Activated naive CD4-positive, alpha-beta T cell treated with anti-CD3 and anti-CD28 coated beads, Interleukin-2, amount 10 ng/mL, durations not matched to agents 7 days and 5 days (primary cell): ENCODE measurements at regions not wholly inside any gene's neighbourhood (a gene's known extent, or its start where the extent isn't known, plus 50 kb on each side); places are given as distances from the start of the nearest gene placed in this dataset.
A peak's percentile ranks its signal among the peaks of the same experiment; 100 is the strongest.

Experiments
- CTCF ChIA-PET: fragments of 350-600 bp; sonication (Branson Sonifier 250); formaldehyde crosslinking; loops from one replicate; lab custom pipeline; 2021; ENCODE audit warnings: antibody characterized with exemption; lab: Charles Lee
- DNase-seq: peaks from one replicate; pipeline ENCODE4 v3.0.0-alpha.2; 2020
- H3K27ac Mint-ChIP-seq: one replicate; pipeline ENCODE4 v1.8.0; 2021; ENCODE audit warnings: mild to moderate bottlenecking, moderate library complexity, mixed read lengths
- H3K27me3 Mint-ChIP-seq: one replicate; pipeline ENCODE4 v1.8.0; 2021; ENCODE audit warnings: mild to moderate bottlenecking, mixed read lengths
- H3K36me3 Mint-ChIP-seq: one replicate; pipeline ENCODE4 v1.8.0; 2021; ENCODE audit warnings: mixed read lengths
- H3K4me1 Mint-ChIP-seq: one replicate; pipeline ENCODE4 v1.8.0; 2021; ENCODE audit warnings: mixed read lengths
- H3K4me3 Mint-ChIP-seq: one replicate; pipeline ENCODE4 v1.8.0; 2021; ENCODE audit warnings: mild to moderate bottlenecking, moderate library complexity, mixed read lengths
- H3K9me3 Mint-ChIP-seq: one replicate; pipeline ENCODE4 v1.8.0; 2021; ENCODE audit warnings: mixed read lengths

DNA sequence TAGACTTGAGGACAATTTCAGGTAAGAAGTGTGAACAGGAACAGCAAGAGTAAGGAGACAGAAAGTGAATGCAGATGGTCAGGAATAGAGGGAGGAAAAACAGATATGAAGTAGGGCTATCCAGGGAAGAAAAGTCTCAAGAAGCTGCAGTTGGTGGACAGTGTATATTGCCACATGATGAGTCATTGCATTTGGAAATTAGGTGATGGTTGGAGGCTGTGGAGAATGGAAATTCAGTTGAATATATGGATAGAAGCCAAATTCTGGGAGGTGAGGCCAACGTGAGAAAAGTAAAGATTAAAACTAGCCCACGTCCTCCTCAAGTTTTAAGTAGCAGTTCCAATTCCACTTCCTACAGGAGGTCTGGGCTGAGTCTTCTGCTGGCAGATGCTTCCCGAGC lies 158.4 kb downstream of the UBE2E3 start:
- DNase-seq: no peak
- peaks cover 17% of the 10 kb centered on the region for H3K9me3 Mint-ChIP-seq
- no peaks in the 10 kb centered on the region for H3K27me3 Mint-ChIP-seq
- H3K4me1 Mint-ChIP-seq: peaks cover 47% of the 10 kb centered on the region
- no peak overlapping the region for H3K4me3 Mint-ChIP-seq
- H3K27ac Mint-ChIP-seq: no peak overlapping the region
- CTCF ChIA-PET: no interaction called here
- peaks cover 22% of the 10 kb centered on the region for H3K36me3 Mint-ChIP-seq

DNA sequence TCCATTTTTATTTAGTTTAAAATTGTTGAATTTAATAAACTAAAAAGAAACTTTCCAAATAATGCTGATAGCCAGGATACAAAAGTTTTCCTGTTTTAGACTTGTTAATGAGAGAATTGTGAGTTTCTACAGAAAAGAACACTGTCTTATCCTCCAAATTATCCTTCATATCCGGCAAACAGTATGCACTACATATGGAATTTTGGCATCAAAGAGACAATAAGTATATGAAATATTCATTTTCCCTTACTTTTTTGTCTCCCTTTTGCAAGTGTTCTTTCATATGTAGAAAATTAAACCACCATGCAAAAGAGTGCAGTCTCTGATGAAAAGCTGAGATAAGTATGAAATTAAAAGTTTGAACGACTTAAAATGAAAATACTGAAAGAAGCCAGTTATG lies 159.4 kb downstream of the UBE2E3 start:
- peaks cover 57% of the 10 kb centered on the region for H3K4me1 Mint-ChIP-seq

DNA sequence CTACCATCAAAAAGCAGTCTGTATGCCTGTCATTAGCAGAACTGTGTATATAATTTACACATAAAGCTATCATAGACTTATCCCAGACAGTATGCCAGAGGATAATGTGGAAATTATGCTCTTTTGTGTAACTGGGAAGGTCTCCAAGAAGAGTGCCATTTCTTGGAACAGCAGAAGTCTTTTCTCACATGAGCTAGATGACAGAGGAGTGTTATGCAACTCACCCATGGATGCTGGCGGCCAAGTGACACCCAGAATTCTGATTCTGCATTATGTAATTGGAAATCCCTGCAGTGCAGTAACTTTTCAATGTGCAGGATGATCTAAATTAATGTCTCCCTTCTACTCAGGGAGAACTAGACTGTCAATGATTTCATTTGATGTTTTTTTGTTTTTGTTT lies 160.0 kb downstream of the UBE2E3 start:
- H3K27me3 Mint-ChIP-seq: no peaks in the 10 kb centered on the region
- CTCF ChIA-PET: interaction anchor here (1.1 kb wide), 1 partner anchor 14 kb away, joined by 3 read pairs; no protein-coding TSS in a partner anchor
- H3K27ac Mint-ChIP-seq: peak overlapping the region; percentile 84

More for the DNA sequence above, 159.4 kb downstream of the UBE2E3 start:
- H3K36me3 Mint-ChIP-seq: peaks cover 24% of the 10 kb centered on the region
- no peak overlapping the region for H3K27ac Mint-ChIP-seq
- no peak overlapping the region for H3K4me3 Mint-ChIP-seq
- no peaks in the 10 kb centered on the region for H3K27me3 Mint-ChIP-seq
- no peak for DNase-seq
- H3K9me3 Mint-ChIP-seq: peaks cover 20% of the 10 kb centered on the region
- CTCF ChIA-PET: interaction anchor here (1.1 kb wide), 1 partner anchor 13 kb away, joined by 3 read pairs; no protein-coding TSS in a partner anchor

GRCh38 chr2:181140928-181141327 lies 160.5 kb downstream of the UBE2E3 start:
- Mint-ChIP-seq H3K27me3 (no peaks in the 10 kb centered on the region), H3K36me3 (peaks cover 30% of the 10 kb centered on the region), H3K9me3 (peaks cover 22% of the 10 kb centered on the region), H3K4me3 (peak overlapping the region; percentile 57), H3K27ac (peak overlapping the region; percentile 84), H3K4me1 (peaks cover 64% of the 10 kb centered on the region)
- CTCF ChIA-PET: interaction anchor here (1.1 to 3.3 kb wide), 4 partner anchors 15 to 321 kb away, joined by 3 to 28 read pairs (median 4); partner anchors contain the start of gene ITGA4
- DNase-seq: no peak

More for the DNA sequence above, 160.0 kb downstream of the UBE2E3 start:
- Mint-ChIP-seq H3K4me3 (peak overlapping the region; percentile 57), H3K36me3 (peaks cover 29% of the 10 kb centered on the region), H3K4me1 (peaks cover 63% of the 10 kb centered on the region), H3K9me3 (peaks cover 25% of the 10 kb centered on the region)
- peak; percentile 25 for DNase-seq

- Mint-ChIP-seq H3K36me3 (peaks cover 28% of the 10 kb centered on the region), H3K4me3 (peak overlapping the region; percentile 57), H3K27me3 (no peaks in the 10 kb centered on the region), H3K27ac (peak overlapping the region; percentile 84), H3K9me3 (peaks cover 23% of the 10 kb centered on the region), H3K4me1 (peaks cover 69% of the 10 kb centered on the region)
- DNase-seq: no peak
- CTCF ChIA-PET: interaction anchor here (1.0 to 3.3 kb wide), 5 partner anchors 11 to 320 kb away, joined by 3 to 28 read pairs (median 4); partner anchors contain the start of gene ITGA4
Observed at GRCh38 chr2:181141676-181142075, 161.3 kb downstream of the UBE2E3 start.

GRCh38 chr2:181142514-181142913 lies 162.1 kb downstream of the UBE2E3 start:
- DNase-seq: no peak
- peak overlapping the region; percentile 88 for H3K27ac Mint-ChIP-seq
- peak overlapping the region; percentile 67 for H3K4me3 Mint-ChIP-seq
- peaks cover 23% of the 10 kb centered on the region for H3K36me3 Mint-ChIP-seq
- H3K9me3 Mint-ChIP-seq: peaks cover 18% of the 10 kb centered on the region
- no peaks in the 10 kb centered on the region for H3K27me3 Mint-ChIP-seq
- CTCF ChIA-PET: interaction anchor here (1.0 to 3.3 kb wide), 3 partner anchors 37 to 320 kb away, joined by 3 to 28 read pairs (median 4); no protein-coding TSS in a partner anchor
- H3K4me1 Mint-ChIP-seq: peaks cover 68% of the 10 kb centered on the region

DNA sequence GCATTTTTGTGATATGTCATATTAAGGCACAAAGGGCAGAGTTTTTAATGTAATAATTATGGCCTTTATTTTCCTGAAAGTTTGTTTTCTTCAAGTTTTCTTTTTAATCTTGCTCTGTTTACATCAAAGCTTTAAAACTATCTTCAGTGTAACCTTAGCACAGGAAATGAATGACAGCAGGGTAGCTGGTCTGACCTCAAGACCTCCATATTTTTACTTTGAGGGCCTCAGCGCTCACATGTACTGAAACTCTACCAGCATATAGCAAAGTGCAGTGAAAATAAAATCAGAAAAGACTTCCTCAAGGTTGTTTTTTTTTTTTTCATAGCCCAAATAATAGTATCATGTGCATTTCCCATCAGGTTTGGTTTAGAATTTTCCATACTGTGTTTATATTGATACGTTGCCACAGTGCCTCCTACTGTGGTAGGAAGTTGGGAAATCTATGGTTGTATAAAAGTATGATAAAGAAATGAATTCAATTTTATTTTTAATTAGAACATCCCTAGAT lies 163.4 kb downstream of the UBE2E3 start:
- Mint-ChIP-seq H3K4me3 (peak overlapping the region; percentile 7), H3K27ac (peak overlapping the region; percentile 88), H3K27me3 (no peaks in the 10 kb centered on the region), H3K4me1 (peaks cover 70% of the 10 kb centered on the region), H3K36me3 (peaks cover 23% of the 10 kb centered on the region), H3K9me3 (peaks cover 18% of the 10 kb centered on the region)
- CTCF ChIA-PET: interaction anchor here (0.8 to 3.3 kb wide), 4 partner anchors 10 to 314 kb away, joined by 3 to 28 read pairs (median 6); partner anchors contain the start of gene ITGA4
- DNase-seq: peak; percentile 48

- peaks cover 61% of the 10 kb centered on the region for H3K4me1 Mint-ChIP-seq
- CTCF ChIA-PET: interaction anchor here (0.8 to 3.3 kb wide), 6 partner anchors 13 to 320 kb away, joined by 3 to 16 read pairs (median 4); no protein-coding TSS in a partner anchor
- no peaks in the 10 kb centered on the region for H3K27me3 Mint-ChIP-seq
- H3K27ac Mint-ChIP-seq: peak overlapping the region; percentile 54
- H3K36me3 Mint-ChIP-seq: peaks cover 28% of the 10 kb centered on the region
- DNase-seq: no peak
- H3K4me3 Mint-ChIP-seq: no peak overlapping the region
- H3K9me3 Mint-ChIP-seq: peaks cover 19% of the 10 kb centered on the region
Observed at GRCh38 chr2:181145645-181146044, 165.2 kb downstream of the UBE2E3 start.

DNA sequence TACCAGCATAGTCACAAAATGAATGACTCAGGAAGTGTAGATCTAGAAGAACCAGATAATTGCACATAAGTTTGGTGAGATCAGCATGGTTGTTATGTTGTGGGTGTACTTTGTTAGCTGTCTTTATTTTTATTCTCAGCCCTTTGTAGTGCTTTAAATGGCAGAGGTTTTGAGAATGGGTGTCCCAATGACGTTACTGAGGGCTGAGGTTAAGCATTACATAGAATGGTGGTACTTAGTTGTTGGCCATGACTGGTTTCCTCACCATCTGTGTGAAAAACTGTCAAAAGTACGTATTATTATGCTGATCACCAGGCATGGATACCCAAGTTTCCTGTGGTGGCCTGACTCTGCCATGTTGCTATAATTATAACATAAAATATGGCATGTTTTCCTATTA lies 165.8 kb downstream of the UBE2E3 start:
- CTCF ChIA-PET: interaction anchor here (1.2 to 3.3 kb wide), 2 partner anchors 41 to 320 kb away, joined by 3 to 16 read pairs; no protein-coding TSS in a partner anchor
- Mint-ChIP-seq H3K27me3 (no peaks in the 10 kb centered on the region), H3K4me3 (no peak overlapping the region), H3K36me3 (peaks cover 31% of the 10 kb centered on the region), H3K9me3 (peaks cover 19% of the 10 kb centered on the region), H3K27ac (peak overlapping the region; percentile 54), H3K4me1 (peaks cover 56% of the 10 kb centered on the region)
- DNase-seq: no peak

- Mint-ChIP-seq H3K9me3 (peaks cover 24% of the 10 kb centered on the region), H3K27ac (no peak overlapping the region), H3K36me3 (peaks cover 38% of the 10 kb centered on the region), H3K4me3 (no peak overlapping the region), H3K27me3 (no peaks in the 10 kb centered on the region), H3K4me1 (peaks cover 47% of the 10 kb centered on the region)
- no peak for DNase-seq
- CTCF ChIA-PET: no interaction called here
Observed at GRCh38 chr2:181149056-181149455, 168.7 kb downstream of the UBE2E3 start.

GRCh38 chr2:181152226-181152625 lies 171.8 kb downstream of the UBE2E3 start:
- Mint-ChIP-seq H3K27me3 (no peaks in the 10 kb centered on the region), H3K4me3 (no peak overlapping the region), H3K9me3 (peaks cover 21% of the 10 kb centered on the region), H3K27ac (peak overlapping the region; percentile 3), H3K4me1 (peaks cover 27% of the 10 kb centered on the region), H3K36me3 (peaks cover 30% of the 10 kb centered on the region)
- DNase-seq: no peak
- CTCF ChIA-PET: interaction anchor here (0.9 to 1.0 kb wide), 2 partner anchors 304 to 308 kb away, joined by 3 to 4 read pairs; no protein-coding TSS in a partner anchor

DNA sequence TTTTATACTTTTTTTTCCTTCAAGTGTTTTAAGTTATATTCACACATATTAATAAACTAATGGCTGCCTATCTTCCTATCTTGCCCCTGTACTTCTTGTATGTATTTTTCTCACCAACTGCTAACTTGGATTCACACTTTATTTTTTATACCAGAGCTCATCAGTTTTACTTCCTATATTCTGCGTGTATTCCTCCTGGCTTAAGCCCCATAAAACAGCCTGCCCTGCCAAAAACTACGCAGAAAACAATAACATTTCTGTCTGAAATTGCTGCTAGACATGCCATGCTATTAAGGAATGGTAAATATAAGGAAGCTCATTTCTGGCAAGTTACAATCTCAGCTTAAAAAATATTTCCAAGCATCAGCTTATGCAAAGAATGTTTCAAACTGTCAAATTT lies 172.3 kb downstream of the UBE2E3 start:
- no peak for DNase-seq
- peaks cover 21% of the 10 kb centered on the region for H3K9me3 Mint-ChIP-seq
- no peaks in the 10 kb centered on the region for H3K27me3 Mint-ChIP-seq
- CTCF ChIA-PET: interaction anchor here (0.9 to 1.2 kb wide), 4 partner anchors 9 to 308 kb away, joined by 3 to 4 read pairs (median 3); no protein-coding TSS in a partner anchor
- H3K36me3 Mint-ChIP-seq: peaks cover 30% of the 10 kb centered on the region
- H3K27ac Mint-ChIP-seq: no peak overlapping the region
- peaks cover 27% of the 10 kb centered on the region for H3K4me1 Mint-ChIP-seq
- H3K4me3 Mint-ChIP-seq: no peak overlapping the region

- Mint-ChIP-seq H3K27ac (no peak overlapping the region), H3K4me3 (no peak overlapping the region)
- CTCF ChIA-PET: interaction anchor here (1.1 to 1.2 kb wide), 2 partner anchors 10 to 11 kb away, joined by 3 read pairs; no protein-coding TSS in a partner anchor
Observed at GRCh38 chr2:181153886-181154285, 173.5 kb downstream of the UBE2E3 start.

GRCh38 chr2:181157326-181157725 lies 176.9 kb downstream of the UBE2E3 start:
- H3K4me1 Mint-ChIP-seq: peaks cover 16% of the 10 kb centered on the region
- no peak overlapping the region for H3K4me3 Mint-ChIP-seq
- peaks cover 34% of the 10 kb centered on the region for H3K9me3 Mint-ChIP-seq
- H3K36me3 Mint-ChIP-seq: peaks cover 39% of the 10 kb centered on the region
- CTCF ChIA-PET: no interaction called here
- no peak overlapping the region for H3K27ac Mint-ChIP-seq
- no peaks in the 10 kb centered on the region for H3K27me3 Mint-ChIP-seq
- no peak for DNase-seq

More at GRCh38 chr2:181153886-181154285, 173.5 kb downstream of the UBE2E3 start:
- no peak for DNase-seq
- Mint-ChIP-seq H3K36me3 (peaks cover 38% of the 10 kb centered on the region), H3K4me1 (peaks cover 21% of the 10 kb centered on the region), H3K27me3 (no peaks in the 10 kb centered on the region), H3K9me3 (peaks cover 26% of the 10 kb centered on the region)
